ENCODE measurements at regions not wholly inside any gene's neighbourhood (a gene's known extent, or its start where the extent isn't known, plus 50 kb on each side); places are given as distances from the start of the nearest gene placed in this dataset.

DNA sequence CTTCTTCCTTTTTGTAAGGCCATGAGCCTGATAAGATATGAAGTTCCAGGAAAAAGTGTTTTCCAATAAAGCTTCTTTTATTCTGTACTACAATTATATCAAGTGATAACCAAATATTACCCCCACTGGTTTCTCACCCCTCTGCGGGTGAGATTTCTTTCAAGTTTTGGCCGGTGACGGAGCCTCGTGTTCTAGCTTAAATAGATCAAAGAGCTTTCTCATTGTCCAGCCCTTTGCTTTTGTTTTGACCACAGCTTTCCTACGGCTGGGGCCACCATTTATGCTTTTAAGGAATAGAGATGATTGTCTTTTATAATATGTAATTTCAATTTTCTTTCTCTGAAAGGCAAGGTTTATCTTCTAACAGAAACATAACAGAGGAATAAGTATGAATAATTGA is 196.7 kb upstream of the MTPN start (continued):
- TF ChIP-seq, protein P1, sequence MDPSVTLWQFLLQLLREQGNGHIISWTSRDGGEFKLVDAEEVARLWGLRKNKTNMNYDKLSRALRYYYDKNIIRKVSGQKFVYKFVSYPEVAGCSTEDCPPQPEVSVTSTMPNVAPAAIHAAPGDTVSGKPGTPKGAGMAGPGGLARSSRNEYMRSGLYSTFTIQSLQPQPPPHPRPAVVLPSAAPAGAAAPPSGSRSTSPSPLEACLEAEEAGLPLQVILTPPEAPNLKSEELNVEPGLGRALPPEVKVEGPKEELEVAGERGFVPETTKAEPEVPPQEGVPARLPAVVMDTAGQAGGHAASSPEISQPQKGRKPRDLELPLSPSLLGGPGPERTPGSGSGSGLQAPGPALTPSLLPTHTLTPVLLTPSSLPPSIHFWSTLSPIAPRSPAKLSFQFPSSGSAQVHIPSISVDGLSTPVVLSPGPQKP (IDR thresholded peaks at IDR 0.05; ENCODE audit: low read depth, low read length) = no peak
- TF ChIP-seq HOXB5 (CRISPR knock-in tag; IDR thresholded peaks at IDR 0.05) (no peak), GATA3 (IDR thresholded peaks at IDR 0.05; ENCODE audit: borderline replicate concordance) (no peak), CBX8 (IDR thresholded peaks at IDR 0.05) (no peak)
- TF ChIP-seq, protein P2, sequence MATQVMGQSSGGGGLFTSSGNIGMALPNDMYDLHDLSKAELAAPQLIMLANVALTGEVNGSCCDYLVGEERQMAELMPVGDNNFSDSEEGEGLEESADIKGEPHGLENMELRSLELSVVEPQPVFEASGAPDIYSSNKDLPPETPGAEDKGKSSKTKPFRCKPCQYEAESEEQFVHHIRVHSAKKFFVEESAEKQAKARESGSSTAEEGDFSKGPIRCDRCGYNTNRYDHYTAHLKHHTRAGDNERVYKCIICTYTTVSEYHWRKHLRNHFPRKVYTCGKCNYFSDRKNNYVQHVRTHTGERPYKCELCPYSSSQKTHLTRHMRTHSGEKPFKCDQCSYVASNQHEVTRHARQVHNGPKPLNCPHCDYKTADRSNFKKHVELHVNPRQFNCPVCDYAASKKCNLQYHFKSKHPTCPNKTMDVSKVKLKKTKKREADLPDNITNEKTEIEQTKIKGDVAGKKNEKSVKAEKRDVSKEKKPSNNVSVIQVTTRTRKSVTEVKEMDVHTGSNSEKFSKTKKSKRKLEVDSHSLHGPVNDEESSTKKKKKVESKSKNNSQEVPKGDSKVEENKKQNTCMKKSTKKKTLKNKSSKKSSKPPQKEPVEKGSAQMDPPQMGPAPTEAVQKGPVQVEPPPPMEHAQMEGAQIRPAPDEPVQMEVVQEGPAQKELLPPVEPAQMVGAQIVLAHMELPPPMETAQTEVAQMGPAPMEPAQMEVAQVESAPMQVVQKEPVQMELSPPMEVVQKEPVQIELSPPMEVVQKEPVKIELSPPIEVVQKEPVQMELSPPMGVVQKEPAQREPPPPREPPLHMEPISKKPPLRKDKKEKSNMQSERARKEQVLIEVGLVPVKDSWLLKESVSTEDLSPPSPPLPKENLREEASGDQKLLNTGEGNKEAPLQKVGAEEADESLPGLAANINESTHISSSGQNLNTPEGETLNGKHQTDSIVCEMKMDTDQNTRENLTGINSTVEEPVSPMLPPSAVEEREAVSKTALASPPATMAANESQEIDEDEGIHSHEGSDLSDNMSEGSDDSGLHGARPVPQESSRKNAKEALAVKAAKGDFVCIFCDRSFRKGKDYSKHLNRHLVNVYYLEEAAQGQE (IDR thresholded peaks at IDR 0.05) = no peak

DNA sequence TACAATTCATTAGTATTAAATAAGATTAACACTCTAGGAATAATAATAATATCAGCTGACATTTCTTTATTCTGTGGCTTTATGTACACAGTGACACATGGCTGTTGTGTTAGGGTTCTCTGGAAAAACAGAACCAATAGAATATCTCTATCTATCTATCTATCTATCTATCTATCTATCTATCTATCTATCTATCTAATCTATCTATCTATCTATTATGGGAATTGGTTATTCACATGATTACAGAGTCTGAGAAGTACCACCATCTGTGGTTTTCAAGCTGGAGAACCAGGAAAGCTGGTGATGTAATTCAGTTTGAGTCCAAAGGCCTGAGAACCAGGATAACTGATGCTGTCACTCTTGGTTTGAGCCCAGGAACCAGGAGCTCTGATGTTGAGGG is 194.1 kb upstream of the MTPN start:
- Histone ChIP-seq H3K4me2 (no peak overlapping the region), H3K9me3 (no peaks in the 10 kb centered on the region), H3K27ac (no peak overlapping the region), H3K4me1 (no peaks in the 10 kb centered on the region), H3K4me3 (no peak overlapping the region)
- no peak for DNase-seq (ENCODE audit: low read depth in 1 of 2, low spot score in 1 of 2)
- ATAC-seq = no peak
- POLR2A ChIA-PET = no interaction called here
- FAIRE-seq = no peak
- CTCF ChIA-PET = no interaction called here
- no peak for TF ChIP-seq CHD4 (IDR thresholded peaks at IDR 0.05; ENCODE audit: borderline replicate concordance)
- TF ChIP-seq MYC (IDR thresholded peaks at IDR 0.05; ENCODE audit: borderline replicate concordance, low read length) = no peak
- TF ChIP-seq TFCP2L1 (CRISPR knock-in tag; IDR thresholded peaks at IDR 0.05) = no peak
- TF ChIP-seq RCOR1 (IDR thresholded peaks at IDR 0.05; ENCODE audit: low read depth, low read length) = no peak
- TF ChIP-seq, protein P3, sequence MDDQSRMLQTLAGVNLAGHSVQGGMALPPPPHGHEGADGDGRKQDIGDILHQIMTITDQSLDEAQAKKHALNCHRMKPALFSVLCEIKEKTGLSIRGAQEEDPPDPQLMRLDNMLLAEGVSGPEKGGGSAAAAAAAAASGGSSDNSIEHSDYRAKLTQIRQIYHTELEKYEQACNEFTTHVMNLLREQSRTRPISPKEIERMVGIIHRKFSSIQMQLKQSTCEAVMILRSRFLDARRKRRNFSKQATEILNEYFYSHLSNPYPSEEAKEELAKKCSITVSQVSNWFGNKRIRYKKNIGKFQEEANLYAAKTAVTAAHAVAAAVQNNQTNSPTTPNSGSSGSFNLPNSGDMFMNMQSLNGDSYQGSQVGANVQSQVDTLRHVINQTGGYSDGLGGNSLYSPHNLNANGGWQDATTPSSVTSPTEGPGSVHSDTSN (IDR thresholded peaks at IDR 0.05) = no peak
- no peak for TF ChIP-seq KDM5A (IDR thresholded peaks at IDR 0.05)

DNA sequence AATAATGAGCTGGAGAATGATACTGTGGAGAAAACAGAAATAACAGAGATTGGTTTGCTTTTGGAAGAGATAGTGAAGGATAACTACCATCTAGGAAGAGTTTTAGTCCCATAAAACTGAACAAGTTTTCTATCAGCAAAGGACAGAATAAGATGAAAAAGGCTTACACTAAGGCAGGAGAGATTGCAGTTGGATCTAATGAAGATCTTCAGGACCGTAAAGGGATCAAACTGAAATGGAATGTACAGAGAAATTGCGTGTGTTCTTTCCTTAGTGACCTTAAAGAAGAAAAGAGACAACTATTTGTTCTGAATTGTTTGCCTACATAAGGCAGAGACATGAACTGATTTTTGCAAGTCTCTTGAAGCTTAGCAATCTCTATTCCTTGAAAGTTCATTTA is 191.7 kb upstream of the MTPN start:
- no peak for ATAC-seq
- no peak for DNase-seq (ENCODE audit: low read depth in 1 of 2, low spot score in 1 of 2)
- Histone ChIP-seq H3K27ac (no peak overlapping the region), H3K9me3 (no peaks in the 10 kb centered on the region), H3K4me1 (no peaks in the 10 kb centered on the region), H3K4me3 (no peak overlapping the region), H3K4me2 (no peak overlapping the region)
- CTCF ChIA-PET = no interaction called here
- no peak for TF ChIP-seq EP300 (IDR thresholded peaks at IDR 0.05)
- TF ChIP-seq ZSCAN20 (CRISPR knock-in tag; IDR thresholded peaks at IDR 0.05) = no peak
- TF ChIP-seq EHF (CRISPR knock-in tag; IDR thresholded peaks at IDR 0.05) = no peak
- TF ChIP-seq ZC3H11A (IDR thresholded peaks at IDR 0.05) = no peak
- TF ChIP-seq HOXB13 (CRISPR knock-in tag; IDR thresholded peaks at IDR 0.05; ENCODE audit: low read depth) = no peak
- TF ChIP-seq CEBPB (IDR thresholded peaks at IDR 0.05) = no peak
- no peak for TF ChIP-seq NFE2L2 (conservative IDR thresholded peaks at IDR 0.05; ENCODE audit: low read length)
- no peak for TF ChIP-seq PHF8 (IDR thresholded peaks at IDR 0.05; ENCODE audit: borderline replicate concordance, low read depth)
- no peak for TF ChIP-seq ZNF302 (CRISPR knock-in tag; IDR thresholded peaks at IDR 0.05)
- no peak for TF ChIP-seq HOXA7 (CRISPR knock-in tag; IDR thresholded peaks at IDR 0.05)
- TF ChIP-seq NR3C1 (IDR thresholded peaks at IDR 0.05) = no peak
- no peak for TF ChIP-seq ZFP36 (IDR thresholded peaks at IDR 0.05; ENCODE audit: borderline replicate concordance, partially characterized antibody)
- TF ChIP-seq RCOR1 (IDR thresholded peaks at IDR 0.05; ENCODE audit: low read depth, low read length) = no peak
- no peak for TF ChIP-seq HEYL (CRISPR knock-in tag; IDR thresholded peaks at IDR 0.05)
- WGBS (ENCODE audit: missing lambda C conversion rate) = 5% methylated on average over 2 of the region's 2 CpGs
- FAIRE-seq = no peak
- POLR2A ChIA-PET = no interaction called here
